ENCODE measurements at regions not wholly inside any gene's neighbourhood (a gene's known extent, or its start where the extent isn't known, plus 50 kb on each side); places are given as distances from the start of the nearest gene placed in this dataset.

DNA sequence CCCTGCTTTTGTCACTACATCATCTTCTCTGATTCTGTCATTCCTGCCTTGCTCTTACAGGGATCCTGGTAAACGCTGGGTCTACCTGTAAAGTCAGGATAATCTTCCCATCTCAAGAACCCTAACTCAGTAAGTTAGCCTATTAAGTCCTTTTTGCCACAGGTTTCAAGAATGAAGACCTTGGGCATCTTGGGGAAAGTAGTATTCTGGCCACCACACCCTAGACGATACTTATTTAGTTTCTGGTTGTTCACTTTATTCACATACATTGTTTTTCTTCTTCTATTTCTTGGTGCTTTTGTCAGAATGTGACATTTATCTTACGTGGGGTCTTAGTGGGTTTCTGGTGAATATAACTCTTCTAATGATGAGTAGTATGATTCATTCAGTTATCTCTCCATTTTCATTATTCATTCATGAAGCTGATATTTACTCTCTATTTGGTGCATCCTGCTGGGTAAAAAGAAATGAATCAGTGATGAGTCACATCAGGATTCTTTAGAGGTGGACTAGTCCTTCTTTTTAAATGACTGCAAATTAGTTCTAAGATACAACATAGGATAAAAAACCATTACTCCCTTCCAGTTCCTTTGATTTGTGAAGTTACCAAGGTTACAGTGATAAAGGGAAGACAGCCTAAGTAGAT is 514.4 kb upstream of the B3GALT2 start:
- TF ChIP-seq GATA3 (IDR thresholded peaks at IDR 0.05; ENCODE audit: low read depth, low read length) (no peak), GATA2 (IDR thresholded peaks at IDR 0.05; ENCODE audit: low read depth, low read length) (no peak)
